Type B pancreatic cell (in vitro differentiated cells): ENCODE measurements at regions not wholly inside any gene's neighbourhood (a gene's known extent, or its start where the extent isn't known, plus 50 kb on each side); places are given as distances from the start of the nearest gene placed in this dataset.

Source experiments
- DNase-seq: peaks from one replicate; pipeline ENCODE4 v3.0.0; 2021; ENCODE audit warnings: mixed read lengths; ENCODE audit not compliant: unreplicated experiment; ENCODE audit errors: extremely low spot score
- H3K27ac Mint-ChIP-seq: 2 replicates; pipeline ENCODE4 v1.8.0; 2021; ENCODE audit warnings: mild to moderate bottlenecking, mixed read lengths
- H3K27me3 Mint-ChIP-seq: 2 replicates; pipeline ENCODE4 v1.8.0; 2021; ENCODE audit warnings: mixed read lengths
- H3K36me3 Mint-ChIP-seq: 2 replicates; pipeline ENCODE4 v1.8.0; 2021; ENCODE audit warnings: mixed read lengths
- H3K4me1 Mint-ChIP-seq: one replicate; pipeline ENCODE4 v1.8.0; 2021; ENCODE audit warnings: mixed read lengths; ENCODE audit not compliant: unreplicated experiment
- H3K4me3 Mint-ChIP-seq: 2 replicates; pipeline ENCODE4 v1.8.0; 2021; ENCODE audit warnings: mild to moderate bottlenecking, mixed read lengths
- H3K9me3 Mint-ChIP-seq: 2 replicates; pipeline ENCODE4 v1.8.0; 2021; ENCODE audit warnings: mixed read lengths
- CTCF ChIP-seq: fragments of 200-600 bp; sonication (generic); conservative IDR thresholded peaks from 2 replicates; pipeline ENCODE4 v1.5.0; 2021; ENCODE audit warnings: antibody characterized with exemption, mild to moderate bottlenecking

DNA sequence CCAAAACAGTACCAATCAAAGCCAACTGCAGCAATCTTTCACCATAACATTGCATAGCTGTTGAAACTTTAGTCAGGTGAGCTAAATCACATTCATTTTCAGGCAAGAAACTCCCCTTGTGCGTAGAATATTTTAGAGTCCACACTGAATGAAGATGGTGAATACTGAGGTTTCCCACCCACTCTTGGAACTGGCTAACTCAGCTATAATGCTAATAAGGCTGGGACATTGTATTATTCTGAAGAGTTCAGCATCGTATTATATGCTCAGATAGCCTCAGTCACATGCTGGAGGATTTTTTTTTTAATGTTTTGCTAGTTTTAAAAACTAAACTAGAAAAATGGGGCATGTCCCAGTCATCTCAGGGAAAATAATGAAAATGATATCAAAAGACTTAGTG is 352.3 kb upstream of the FMN2 start:
- no peaks in the 10 kb centered on the region for H3K4me1 Mint-ChIP-seq
- no peaks in the 10 kb centered on the region for H3K36me3 Mint-ChIP-seq
- no peak overlapping the region for H3K27ac Mint-ChIP-seq
- peaks cover 26% of the 10 kb centered on the region for H3K27me3 Mint-ChIP-seq
- peaks cover 5% of the 10 kb centered on the region for H3K9me3 Mint-ChIP-seq
- no peak for DNase-seq
- H3K4me3 Mint-ChIP-seq, result no peak overlapping the region
- no peak for TF ChIP-seq CTCF

DNA sequence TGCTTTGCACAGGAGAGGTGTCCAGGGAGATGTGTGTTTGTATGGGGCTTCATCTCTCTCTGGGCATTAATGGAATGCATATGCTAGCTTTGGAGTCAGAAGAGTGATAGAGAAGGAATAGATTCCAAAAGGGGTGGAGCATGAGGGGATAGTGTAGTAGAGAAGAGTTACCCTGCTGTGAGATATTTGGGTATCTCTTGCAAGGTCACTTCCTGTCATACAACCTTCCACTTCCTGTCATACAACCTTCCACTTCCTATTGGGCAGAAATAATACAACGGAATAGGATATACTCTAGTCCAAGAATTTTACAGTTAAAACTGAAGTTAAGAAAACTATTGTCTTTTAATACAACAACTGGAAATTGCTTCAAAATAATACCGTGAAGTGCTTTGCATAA is 351.8 kb upstream of the FMN2 start:
- Mint-ChIP-seq H3K27me3 (peaks cover 24% of the 10 kb centered on the region), H3K4me3 (no peak overlapping the region), H3K4me1 (no peaks in the 10 kb centered on the region), H3K9me3 (peaks cover 5% of the 10 kb centered on the region), H3K36me3 (no peaks in the 10 kb centered on the region), H3K27ac (no peak overlapping the region)
- DNase-seq, result no peak
- TF ChIP-seq CTCF, result no peak

- H3K27ac Mint-ChIP-seq, result no peak overlapping the region
- peaks cover 14% of the 10 kb centered on the region for H3K27me3 Mint-ChIP-seq
- H3K4me1 Mint-ChIP-seq, result no peaks in the 10 kb centered on the region
- peaks cover 5% of the 10 kb centered on the region for H3K9me3 Mint-ChIP-seq
- DNase-seq, result no peak
- H3K4me3 Mint-ChIP-seq, result no peak overlapping the region
- no peaks in the 10 kb centered on the region for H3K36me3 Mint-ChIP-seq
- no peak for TF ChIP-seq CTCF
Measured at GRCh38 chr1:239742416-239743109, 349.1 kb upstream of the FMN2 start.

- H3K9me3 Mint-ChIP-seq, result peaks cover 1% of the 10 kb centered on the region
- no peaks in the 10 kb centered on the region for H3K36me3 Mint-ChIP-seq
- TF ChIP-seq CTCF, result no peak
- no peak overlapping the region for H3K27ac Mint-ChIP-seq
- no peaks in the 10 kb centered on the region for H3K4me1 Mint-ChIP-seq
- peaks cover 3% of the 10 kb centered on the region for H3K27me3 Mint-ChIP-seq
- H3K4me3 Mint-ChIP-seq, result no peak overlapping the region
- DNase-seq, result no peak
Measured at GRCh38 chr1:239744851-239745250, 346.8 kb upstream of the FMN2 start.

DNA sequence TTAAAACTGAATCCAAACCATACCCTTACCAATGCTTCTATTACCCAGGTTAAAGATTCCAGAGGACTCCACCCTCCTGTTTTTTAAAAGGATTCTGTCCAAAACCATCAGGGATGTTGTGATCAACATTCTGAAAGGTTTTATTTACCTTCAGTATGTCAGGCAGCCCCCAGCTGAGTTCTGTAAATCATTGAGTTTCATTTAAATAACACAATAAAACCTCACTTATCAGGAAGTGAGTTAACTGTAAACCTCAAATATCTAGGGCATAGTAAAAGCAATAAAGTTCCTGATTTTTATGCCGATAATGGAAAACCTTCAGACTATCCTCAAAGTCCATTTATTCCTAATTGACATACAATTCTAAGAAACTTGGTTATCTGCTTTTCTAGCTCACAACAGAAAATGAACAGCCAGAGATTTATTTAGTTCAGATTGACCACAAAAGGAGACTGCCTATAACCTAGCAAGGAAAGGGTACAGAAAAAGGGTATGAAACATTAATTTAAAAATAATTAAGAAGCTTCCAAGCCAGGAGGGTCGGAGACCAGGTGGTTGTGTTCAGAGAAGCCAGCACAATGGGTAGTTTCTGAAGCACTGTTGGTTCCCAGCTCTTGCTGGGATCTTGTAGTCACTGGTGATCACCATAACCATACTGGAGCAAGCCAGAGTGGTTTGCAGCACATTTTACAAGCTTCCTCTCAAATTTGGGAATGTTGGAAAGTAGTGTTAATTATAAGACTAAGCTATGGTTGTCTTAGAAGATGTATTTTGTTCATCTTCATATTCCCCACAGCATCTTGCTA is 336.4 kb upstream of the FMN2 start:
- Mint-ChIP-seq H3K27ac (no peak overlapping the region), H3K27me3 (peaks cover 3% of the 10 kb centered on the region), H3K36me3 (no peaks in the 10 kb centered on the region), H3K9me3 (peaks cover 9% of the 10 kb centered on the region), H3K4me1 (no peaks in the 10 kb centered on the region), H3K4me3 (no peak overlapping the region)
- no peak for DNase-seq
- no peak for TF ChIP-seq CTCF
